GM18520 (cell line): ENCODE measurements at regions not wholly inside any gene's neighbourhood (a gene's known extent, or its start where the extent isn't known, plus 50 kb on each side); places are given as distances from the start of the nearest gene placed in this dataset.
"Not testable (repeated sequence)": the region's sequence is repeated elsewhere in the genome, so short reads cannot be mapped to it uniquely, and the experiment has no call there.

Experiments
- ATAC-seq: cut with Tn5 transposase; IDR thresholded peaks from one replicate; pipeline ENCODE4 v1.9.1; 2021; ENCODE audit not compliant: unreplicated experiment

- ATAC-seq = not testable (repeated sequence)
Measured at GRCh38 chr1:238326479-238326878, 435.8 kb upstream of the ZP4 start.

GRCh38 chr1:238324211-238324864, 433.6 kb upstream of the ZP4 start:
- no peak for ATAC-seq

DNA sequence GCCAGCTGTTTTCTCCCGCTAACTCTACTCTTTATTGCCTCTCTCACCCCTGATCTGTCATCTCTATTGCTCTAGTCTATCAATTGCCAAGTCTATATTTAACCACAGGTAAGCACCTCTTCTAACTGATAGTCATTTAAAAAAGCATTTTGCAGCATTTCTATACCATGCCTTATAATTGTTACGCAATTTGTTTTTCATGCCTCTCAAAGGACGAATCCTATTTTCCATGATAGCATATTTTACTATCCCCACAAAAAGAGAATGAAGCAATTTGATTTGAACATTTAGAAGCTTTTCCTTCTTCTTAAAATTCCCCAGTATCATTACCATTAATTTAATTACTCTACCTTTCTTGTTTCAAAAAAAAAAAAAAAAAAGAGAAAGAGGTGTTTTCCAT, 432.8 kb upstream of the ZP4 start:
- no peak for ATAC-seq

DNA sequence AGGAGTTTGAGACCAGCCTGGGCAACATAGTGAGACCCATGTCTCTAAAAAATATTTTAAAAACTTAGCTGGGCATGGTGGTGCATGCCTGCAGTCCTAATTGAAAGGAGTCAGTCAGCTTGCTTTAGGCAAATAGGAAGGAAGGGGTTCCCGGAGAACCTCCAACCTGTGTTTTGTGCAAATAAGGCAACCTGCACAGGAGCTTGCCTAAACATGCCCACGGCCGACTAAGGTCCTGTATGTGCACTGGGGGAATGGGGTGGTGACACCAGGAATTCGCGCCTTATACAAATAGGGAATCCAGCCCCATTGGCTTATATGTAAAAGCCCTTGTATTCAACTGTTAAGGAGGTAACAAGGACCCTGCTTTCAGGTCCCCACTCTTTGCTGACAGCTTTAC, 429.2 kb upstream of the ZP4 start:
- no peak for ATAC-seq

DNA sequence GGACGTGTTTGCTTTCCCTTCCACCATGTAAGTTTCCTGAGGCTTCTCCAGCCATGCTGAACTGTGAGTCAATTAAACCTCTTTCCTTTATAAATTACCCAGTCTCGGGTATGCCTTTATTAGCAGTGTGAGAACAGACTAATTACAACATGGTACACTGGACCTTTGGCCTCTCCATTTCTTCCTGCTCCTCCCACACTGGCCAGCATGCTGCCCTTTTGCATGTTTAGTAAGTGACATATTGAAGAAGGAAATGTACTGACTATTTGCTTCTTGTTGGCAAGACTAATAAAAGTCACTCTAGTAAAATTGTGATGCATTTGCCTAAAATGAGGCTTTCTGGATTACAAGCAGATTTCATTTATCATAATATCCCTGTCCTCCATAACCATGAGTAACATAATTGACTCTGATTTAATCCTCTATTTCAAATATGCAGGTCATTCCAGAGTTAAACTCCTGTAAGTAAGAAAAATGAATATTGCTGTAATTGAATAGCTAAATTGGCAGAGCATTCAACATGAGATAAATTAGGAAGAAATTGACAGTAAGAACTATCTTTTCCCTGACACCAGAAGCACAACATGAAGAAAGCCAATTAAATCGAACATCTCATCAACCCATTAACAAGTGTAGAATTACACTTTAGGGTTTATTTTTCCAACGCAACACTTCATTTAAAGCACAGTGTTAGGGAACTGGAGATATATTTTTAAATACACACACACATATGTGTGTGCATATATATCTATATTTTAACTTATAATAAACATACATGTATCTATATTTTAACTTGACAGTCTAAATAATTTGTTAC, 427.8 kb upstream of the ZP4 start:
- no peak for ATAC-seq

GRCh38 chr1:238312969-238313368, 422.2 kb upstream of the ZP4 start:
- ATAC-seq = no peak

DNA sequence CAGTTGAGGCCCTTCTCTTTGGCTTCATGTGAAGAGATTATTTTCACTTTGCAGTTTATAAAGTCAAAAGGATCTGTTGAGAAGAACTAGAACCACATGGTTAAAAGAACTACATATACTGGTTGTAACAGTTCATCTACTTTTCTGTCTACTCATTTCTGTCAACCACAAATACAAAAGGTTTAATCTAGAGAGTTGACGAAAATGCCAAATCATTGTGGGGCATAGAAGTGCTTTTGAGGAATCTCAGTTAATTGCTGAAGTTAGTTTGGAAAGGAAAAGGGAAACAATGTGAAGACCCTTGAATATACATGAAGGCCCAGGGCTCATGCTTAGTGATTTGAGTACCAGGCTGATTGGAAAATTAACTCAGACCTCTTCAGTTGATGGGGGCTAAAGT, 415.7 kb upstream of the ZP4 start:
- ATAC-seq = no peak

- no peak for ATAC-seq
Measured at GRCh38 chr1:238302646-238303045, 411.9 kb upstream of the ZP4 start.

DNA sequence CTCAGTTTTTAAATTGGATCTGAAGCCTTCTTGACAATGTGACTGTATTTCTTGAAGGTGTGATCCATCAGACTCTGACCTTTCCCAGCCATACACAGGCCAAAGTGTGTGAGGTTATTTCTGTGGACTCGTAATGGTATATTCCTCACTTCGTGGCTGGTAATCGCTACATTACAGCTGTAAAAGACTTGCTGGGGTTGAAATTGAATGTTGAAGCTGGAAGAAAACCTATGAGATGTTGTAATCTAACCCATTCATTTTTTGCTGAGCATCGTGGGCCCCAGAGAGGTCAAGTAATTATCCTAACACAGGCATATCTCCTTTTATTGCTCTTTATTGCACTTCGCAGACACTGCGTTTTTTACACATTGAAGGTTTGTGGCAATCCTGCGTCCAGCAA, 405.6 kb upstream of the ZP4 start:
- no peak for ATAC-seq

DNA sequence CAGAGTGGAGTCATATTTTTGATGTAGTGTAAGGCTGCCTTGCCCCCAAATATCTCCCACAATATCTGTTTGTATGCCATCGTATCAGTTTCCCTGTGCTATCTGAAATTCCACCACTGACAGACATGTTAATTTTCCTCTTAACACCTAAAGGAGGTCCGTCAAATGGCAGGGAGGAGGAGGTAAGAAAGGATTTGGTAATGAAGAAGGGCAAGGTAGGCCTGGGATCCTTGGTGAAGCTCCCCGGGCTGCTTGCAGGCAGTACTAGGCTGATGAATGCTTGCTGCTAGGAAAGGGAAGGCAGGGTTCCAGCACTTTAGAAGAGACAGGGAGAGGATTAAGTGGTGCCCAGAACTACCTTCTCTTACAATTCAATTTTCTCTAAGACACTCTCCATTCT, 402.4 kb upstream of the ZP4 start:
- no peak for ATAC-seq

DNA sequence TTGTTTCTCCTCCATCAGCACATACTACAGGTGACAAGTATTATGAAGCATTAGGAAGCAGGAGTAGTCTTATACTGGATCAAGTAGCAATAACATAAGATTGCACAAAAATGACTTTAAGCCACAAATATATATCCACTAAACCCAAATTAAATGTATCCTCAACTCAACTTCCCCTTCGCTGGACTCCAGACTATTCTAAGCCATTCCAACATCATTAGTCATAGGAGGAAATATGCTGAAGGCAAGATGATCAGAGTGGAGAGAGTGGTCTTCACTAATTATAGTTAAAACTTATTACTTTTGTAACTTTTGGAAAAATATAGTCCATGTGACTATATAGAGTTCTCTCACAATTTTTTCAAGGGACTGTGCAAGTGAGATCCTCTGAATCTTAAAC, 390.7 kb upstream of the ZP4 start:
- ATAC-seq = no peak

DNA sequence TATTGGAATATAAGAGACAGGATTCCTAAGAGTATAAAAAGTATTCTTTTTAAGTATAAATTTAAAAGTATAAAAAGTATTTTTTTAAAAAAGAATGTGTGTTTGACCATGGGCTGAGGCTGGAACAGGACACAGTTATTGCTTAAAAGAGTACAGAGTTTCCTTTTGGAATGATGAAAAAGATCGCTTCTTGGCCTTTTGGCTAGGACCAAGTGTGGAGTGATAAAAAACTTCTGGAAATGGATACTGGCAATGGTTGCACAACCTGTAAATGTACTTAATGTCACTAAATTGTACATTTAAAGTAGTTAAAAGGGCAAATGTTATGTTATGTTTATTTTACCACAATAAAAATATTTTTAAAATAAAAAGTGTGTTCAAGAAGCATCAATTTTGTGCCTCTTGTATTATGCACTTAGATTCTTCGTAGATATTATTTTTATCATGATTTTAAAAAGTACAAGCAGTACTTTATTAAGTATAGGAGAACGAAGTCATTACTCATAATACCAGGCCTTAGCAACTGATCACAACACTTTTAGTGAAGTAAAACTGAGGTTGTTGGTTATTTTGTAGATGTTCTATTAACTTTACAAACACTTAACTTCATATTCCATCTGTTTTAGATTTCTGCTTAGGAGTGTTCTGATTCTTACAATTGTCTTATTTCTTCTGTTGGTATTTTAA, 389.1 kb upstream of the ZP4 start:
- ATAC-seq = no peak

DNA sequence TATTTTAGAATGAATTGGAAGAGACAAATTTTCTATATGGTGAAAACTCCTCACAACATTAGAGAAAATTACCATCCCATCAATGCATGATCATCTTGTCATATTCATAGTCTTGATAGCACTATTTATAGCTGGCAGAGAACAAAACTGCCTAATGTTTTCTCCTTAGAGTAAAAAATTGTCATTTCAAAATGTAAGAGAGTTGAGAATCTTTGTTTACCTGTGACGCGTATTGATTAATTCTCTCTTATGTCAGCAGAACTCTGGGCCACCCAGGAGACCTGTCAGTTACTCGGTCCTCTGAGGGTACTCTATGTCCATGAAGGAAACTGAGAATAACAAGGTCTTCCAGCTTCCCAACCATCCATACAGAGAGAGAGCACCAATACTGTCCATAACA, 381.4 kb upstream of the ZP4 start:
- ATAC-seq = no peak

GRCh38 chr1:238265866-238266265, 375.1 kb upstream of the ZP4 start:
- no peak for ATAC-seq

DNA sequence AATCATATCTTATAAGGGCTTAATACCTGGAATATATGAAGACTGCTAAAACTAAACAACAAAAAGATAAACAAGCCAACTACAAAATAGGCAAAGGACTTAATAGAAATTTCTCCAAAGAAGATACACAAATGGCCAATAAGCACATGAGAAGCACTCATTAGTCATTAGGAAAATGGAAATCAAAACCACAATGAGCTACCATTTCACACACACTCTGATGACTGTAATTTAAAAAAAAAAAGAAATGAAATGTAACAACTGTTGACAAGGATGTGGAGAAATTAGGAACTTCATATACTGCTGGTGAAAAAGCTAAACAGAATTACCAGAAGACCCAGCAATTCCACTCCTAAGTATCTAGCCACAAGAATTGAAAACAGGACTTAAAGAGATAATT, 374.2 kb upstream of the ZP4 start:
- no peak for ATAC-seq

DNA sequence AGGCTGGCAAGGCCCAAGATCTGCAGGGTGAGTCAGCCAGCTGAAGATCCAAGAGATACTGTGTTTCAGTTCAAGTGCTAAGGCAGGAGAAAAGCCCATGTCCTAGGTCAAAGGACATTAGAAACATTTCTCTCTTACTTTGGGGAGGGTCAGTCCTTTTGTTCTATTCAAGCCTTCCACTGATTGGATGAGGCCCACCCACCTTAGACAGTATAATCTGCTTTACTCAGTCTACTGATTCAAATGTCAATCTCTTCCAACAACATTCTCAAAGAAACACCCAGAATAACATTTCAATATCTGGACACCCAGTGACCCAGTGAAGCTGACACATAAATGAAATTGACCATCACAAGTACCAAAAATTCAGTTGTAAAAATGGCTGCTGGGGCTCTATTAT, 367.8 kb upstream of the ZP4 start:
- no peak for ATAC-seq

GRCh38 chr1:238257018-238257621, 366.4 kb upstream of the ZP4 start:
- ATAC-seq = no peak

- no peak for ATAC-seq
Measured at GRCh38 chr1:238254935-238255334, 364.2 kb upstream of the ZP4 start.

DNA sequence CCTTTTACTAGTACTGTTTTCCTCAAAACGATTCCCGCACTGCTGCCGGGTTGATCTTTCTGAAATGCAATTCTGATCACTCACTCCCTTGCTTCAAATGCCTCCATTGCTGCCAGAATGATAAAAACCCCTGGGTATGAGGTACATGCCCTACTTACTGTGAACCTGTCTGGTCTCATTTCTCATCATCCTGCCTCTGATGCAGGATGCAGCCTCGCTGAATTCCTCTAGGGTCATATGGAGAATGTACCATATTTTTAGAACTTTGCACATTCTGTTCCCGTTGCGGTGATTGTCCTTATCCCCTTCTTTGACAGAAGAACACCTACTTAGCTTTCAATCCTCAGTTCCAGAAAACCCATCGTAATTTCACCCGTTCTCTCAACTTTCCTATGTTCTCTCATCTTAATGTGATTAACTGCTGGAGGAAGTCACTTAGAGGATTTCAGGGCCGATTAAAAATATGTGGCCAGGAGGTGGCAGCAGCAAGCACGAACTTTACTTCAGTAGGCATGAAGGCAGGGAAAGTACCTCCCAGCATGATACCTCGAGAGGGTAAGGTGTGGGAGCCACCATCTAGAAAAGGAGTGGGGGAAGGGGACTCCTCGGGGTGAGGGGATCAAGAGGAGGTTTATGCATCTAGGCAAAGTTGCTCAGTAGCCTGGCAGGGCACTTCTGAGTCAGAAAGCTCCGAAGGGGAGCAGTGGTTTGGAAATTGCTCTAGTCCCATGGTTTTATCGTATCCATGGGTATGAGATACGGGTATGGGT, 361.5 kb upstream of the ZP4 start:
- ATAC-seq = no peak

- ATAC-seq = no peak
Measured at GRCh38 chr1:238248356-238248755, 357.6 kb upstream of the ZP4 start.

DNA sequence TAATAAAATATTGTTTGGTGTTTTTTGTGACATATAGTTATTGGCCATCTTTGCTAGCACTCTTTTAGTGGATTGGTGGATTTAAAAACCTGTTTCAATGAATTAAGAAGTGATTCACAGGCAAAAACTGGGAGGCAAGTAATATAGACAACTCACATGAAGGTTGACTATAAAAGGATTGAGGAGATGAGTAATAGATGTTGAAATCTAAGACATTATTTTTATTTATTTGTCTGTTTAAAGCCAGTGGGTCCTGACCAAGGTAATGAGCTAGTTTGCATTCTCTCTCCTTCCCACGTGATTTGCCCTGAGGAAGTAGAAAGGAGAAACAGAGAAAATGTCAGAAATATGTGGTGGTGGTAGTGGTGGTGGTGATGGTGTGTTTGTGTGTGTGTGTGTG, 351.5 kb upstream of the ZP4 start:
- no peak for ATAC-seq
